ENCODE measurements at regions not wholly inside any gene's neighbourhood (a gene's known extent, or its start where the extent isn't known, plus 50 kb on each side); places are given as distances from the start of the nearest gene placed in this dataset.
A peak's percentile ranks its signal among the peaks of the same experiment; 100 is the strongest.

DNA sequence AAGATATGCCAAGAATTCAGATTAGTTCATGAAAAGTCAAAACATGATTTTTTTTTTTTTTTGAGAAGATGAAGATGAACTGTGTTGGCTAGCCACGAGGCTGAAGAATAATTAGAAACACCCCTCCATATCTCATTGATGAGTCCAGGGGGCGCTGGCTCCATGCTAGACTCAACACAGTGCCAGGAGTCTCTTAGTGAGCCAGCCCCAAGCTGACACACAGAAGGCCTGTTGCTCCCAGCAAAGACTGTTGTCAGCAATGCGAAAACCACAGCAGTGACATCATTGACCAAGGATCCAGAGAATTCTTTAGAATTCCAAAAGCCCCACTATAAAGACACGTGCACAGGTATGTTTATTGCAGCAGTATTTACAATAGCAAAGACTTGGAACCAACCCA, 185.2 kb downstream of the ANXA2 start:
- Mint-ChIP-seq H3K4me1 (no peaks in the 10 kb centered on the region), H3K27ac (no peak overlapping the region), H3K9me3 (no peaks in the 10 kb centered on the region), H3K27me3 (ENCODE audit: insufficient read depth, low read depth) (peaks cover 3% of the 10 kb centered on the region), H3K4me3 (no peak overlapping the region), H3K36me3 (no peaks in the 10 kb centered on the region)
- no peaks in the 10 kb centered on the region for H3K9me3 ChIP-seq (ENCODE audit: low read depth)
- H3K4me2 ChIP-seq = peak overlapping the region; percentile 52
- H3K4me1 ChIP-seq = peaks cover 22% of the 10 kb centered on the region
- no peak overlapping the region for H2AFZ ChIP-seq (replicated peaks)
- no peak overlapping the region for H3K4me3 ChIP-seq
- no peak overlapping the region for H3K27ac ChIP-seq
- H3F3A ChIP-seq (ENCODE audit: low read depth) = peaks cover 6% of the 10 kb centered on the region
- H4K20me1 ChIP-seq (ENCODE audit: low read depth) = no peaks in the 10 kb centered on the region
- no peaks in the 10 kb centered on the region for H3K79me2 ChIP-seq (ENCODE audit: low read depth)
- H3K9ac ChIP-seq = no peak overlapping the region
- H3K27me3 ChIP-seq = no peaks in the 10 kb centered on the region
- H3K36me3 ChIP-seq = no peaks in the 10 kb centered on the region
- no peak for TF ChIP-seq EZH2 (IDR thresholded peaks at IDR 0.05)
- TF ChIP-seq, protein P1, sequence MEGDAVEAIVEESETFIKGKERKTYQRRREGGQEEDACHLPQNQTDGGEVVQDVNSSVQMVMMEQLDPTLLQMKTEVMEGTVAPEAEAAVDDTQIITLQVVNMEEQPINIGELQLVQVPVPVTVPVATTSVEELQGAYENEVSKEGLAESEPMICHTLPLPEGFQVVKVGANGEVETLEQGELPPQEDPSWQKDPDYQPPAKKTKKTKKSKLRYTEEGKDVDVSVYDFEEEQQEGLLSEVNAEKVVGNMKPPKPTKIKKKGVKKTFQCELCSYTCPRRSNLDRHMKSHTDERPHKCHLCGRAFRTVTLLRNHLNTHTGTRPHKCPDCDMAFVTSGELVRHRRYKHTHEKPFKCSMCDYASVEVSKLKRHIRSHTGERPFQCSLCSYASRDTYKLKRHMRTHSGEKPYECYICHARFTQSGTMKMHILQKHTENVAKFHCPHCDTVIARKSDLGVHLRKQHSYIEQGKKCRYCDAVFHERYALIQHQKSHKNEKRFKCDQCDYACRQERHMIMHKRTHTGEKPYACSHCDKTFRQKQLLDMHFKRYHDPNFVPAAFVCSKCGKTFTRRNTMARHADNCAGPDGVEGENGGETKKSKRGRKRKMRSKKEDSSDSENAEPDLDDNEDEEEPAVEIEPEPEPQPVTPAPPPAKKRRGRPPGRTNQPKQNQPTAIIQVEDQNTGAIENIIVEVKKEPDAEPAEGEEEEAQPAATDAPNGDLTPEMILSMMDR (IDR thresholded peaks at IDR 0.05) = peak; percentile 30
- no peak for TF ChIP-seq EZH2phosphoT487 (IDR thresholded peaks at IDR 0.05)
- DNase-seq (ENCODE audit: low spot score) = peak; percentile 27

DNA sequence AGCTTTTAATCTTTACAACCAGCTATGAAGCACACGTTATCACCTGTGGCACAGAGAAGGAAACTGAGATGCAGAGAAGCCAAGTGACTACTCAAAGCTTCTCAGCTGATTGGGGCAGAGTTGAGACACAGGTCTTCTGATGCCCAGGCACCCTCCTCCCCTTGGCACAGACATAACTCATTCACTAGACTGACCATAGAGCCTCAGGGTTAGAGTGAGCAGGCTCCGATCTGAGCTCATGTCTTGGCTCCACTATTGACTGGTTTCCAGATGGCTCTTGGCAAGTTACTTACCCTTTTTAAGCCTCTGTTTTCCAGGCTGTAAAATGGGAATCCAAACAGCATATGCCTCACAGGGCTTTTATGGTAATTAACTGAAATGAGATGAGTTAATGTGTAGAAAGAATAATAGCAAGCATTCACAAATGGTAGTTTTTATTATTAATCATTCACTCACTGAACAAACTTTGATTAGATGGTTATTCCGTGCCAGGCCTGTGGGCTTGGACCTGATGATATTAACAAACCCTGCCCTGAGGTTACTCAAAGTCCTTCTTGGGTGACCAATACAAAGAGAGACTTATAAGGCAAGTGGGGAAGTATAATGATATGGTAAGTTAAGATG, 184.3 kb downstream of the ANXA2 start:
- Histone ChIP-seq H2AFZ (replicated peaks) (no peak overlapping the region), H3K4me3 (no peak overlapping the region), H4K20me1 (ENCODE audit: low read depth) (no peaks in the 10 kb centered on the region), H3K27me3 (no peaks in the 10 kb centered on the region), H3K36me3 (no peaks in the 10 kb centered on the region), H3K4me2 (no peak overlapping the region), H3K27ac (no peak overlapping the region), H3K79me2 (ENCODE audit: low read depth) (no peaks in the 10 kb centered on the region), H3F3A (ENCODE audit: low read depth) (peaks cover 6% of the 10 kb centered on the region), H3K9ac (no peak overlapping the region), H3K9me3 (ENCODE audit: low read depth) (no peaks in the 10 kb centered on the region), H3K4me1 (peaks cover 28% of the 10 kb centered on the region)
- TF ChIP-seq EZH2 (IDR thresholded peaks at IDR 0.05) (no peak), EZH2phosphoT487 (IDR thresholded peaks at IDR 0.05) (no peak)
- TF ChIP-seq, protein P1 (IDR thresholded peaks at IDR 0.05) = no peak
- H3K27ac Mint-ChIP-seq = no peak overlapping the region
- peaks cover 3% of the 10 kb centered on the region for H3K27me3 Mint-ChIP-seq (ENCODE audit: insufficient read depth, low read depth)
- H3K36me3 Mint-ChIP-seq = no peaks in the 10 kb centered on the region
- DNase-seq (ENCODE audit: low spot score) = no peak
- no peak overlapping the region for H3K4me3 Mint-ChIP-seq
- no peaks in the 10 kb centered on the region for H3K9me3 Mint-ChIP-seq
- peaks cover 2% of the 10 kb centered on the region for H3K4me1 Mint-ChIP-seq

DNA sequence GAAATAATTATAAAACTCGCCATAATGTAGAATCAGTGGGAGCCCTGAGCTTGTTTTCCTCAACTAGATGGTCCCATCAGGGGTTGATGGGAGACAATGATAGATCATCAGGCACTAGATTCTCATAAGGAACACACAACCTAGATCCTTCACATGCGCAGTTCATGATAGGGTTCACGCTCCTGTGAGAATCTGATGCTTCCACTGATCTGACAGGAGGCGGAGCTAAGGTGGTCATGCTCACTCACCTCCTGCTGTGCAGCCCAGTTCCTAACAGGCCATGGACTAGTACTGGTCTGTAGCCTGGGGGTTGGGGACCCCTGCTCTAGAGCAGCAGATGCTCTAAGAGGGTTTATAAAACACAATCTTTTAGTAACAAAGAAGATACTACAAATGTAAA, 183.6 kb downstream of the ANXA2 start:
- Mint-ChIP-seq H3K27ac (no peak overlapping the region), H3K36me3 (no peaks in the 10 kb centered on the region), H3K27me3 (ENCODE audit: insufficient read depth, low read depth) (peaks cover 3% of the 10 kb centered on the region), H3K4me1 (peaks cover 6% of the 10 kb centered on the region), H3K9me3 (no peaks in the 10 kb centered on the region), H3K4me3 (no peak overlapping the region)
- no peaks in the 10 kb centered on the region for H3K79me2 ChIP-seq (ENCODE audit: low read depth)
- no peak overlapping the region for H3K27ac ChIP-seq
- no peak for TF ChIP-seq EZH2 (IDR thresholded peaks at IDR 0.05)
- TF ChIP-seq, protein P1 (IDR thresholded peaks at IDR 0.05) = no peak
- TF ChIP-seq EZH2phosphoT487 (IDR thresholded peaks at IDR 0.05) = no peak
- no peaks in the 10 kb centered on the region for H3K36me3 ChIP-seq
- H2AFZ ChIP-seq (replicated peaks) = no peak overlapping the region
- no peak overlapping the region for H3K9ac ChIP-seq
- H3K9me3 ChIP-seq (ENCODE audit: low read depth) = no peaks in the 10 kb centered on the region
- H3K4me2 ChIP-seq = no peak overlapping the region
- peaks cover 33% of the 10 kb centered on the region for H3K4me1 ChIP-seq
- DNase-seq (ENCODE audit: low spot score) = no peak
- H3K27me3 ChIP-seq = no peaks in the 10 kb centered on the region
- H4K20me1 ChIP-seq (ENCODE audit: low read depth) = no peaks in the 10 kb centered on the region
- H3F3A ChIP-seq (ENCODE audit: low read depth) = peaks cover 6% of the 10 kb centered on the region
- no peak overlapping the region for H3K4me3 ChIP-seq

Measured in neural progenitor cell (in vitro differentiated cells).